ENCODE measurements at regions not wholly inside any gene's neighbourhood (a gene's known extent, or its start where the extent isn't known, plus 50 kb on each side); places are given as distances from the start of the nearest gene placed in this dataset.

- DNase-seq (ENCODE audit: low read depth): no peak
Measured at GRCh38 chr10:123604506-123604905, 61.6 kb upstream of the GPR26 start.

DNA sequence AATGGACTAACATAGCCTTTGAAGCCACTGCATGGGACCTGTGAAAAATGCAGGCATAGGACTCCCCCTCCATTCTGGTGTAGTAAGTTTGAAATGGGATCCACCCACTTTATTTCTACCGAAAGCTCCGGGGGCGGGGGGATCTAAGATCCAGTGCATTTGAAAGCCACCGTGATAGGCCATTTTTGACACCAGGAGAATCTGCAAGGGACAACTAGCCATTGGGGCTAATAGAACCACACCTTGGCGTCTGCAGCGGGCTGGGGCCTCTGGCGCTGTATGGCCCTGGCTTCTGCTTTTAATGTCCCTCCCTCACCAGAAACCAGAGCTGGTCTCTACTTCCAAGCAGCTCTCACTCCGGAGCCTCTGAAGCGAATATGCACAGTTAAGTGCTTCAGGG is 60.1 kb upstream of the GPR26 start:
- no peak for DNase-seq (ENCODE audit: low read depth)

DNA sequence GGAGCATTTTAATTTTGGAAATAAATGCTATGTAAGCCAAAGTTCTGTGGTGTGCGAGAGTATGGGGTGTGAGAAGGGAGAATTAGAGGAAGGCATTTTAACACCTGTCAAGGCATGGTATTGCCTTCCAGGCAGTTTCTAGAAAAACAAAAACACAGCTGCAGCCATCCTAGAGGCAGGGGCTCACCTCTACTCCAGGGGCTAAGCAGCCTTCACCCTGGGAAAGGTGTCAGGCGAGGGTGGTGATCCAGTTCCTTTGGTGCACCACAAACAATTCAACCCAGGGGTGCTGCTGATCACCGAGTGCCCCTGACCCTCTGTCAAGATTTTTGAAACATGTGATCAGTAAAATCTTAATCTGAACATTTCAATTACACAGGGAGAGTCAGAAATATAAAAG is 59.2 kb upstream of the GPR26 start:
- DNase-seq (ENCODE audit: low read depth): no peak

GRCh38 chr10:123607386-123607785 is 58.8 kb upstream of the GPR26 start:
- no peak for DNase-seq (ENCODE audit: low read depth)

- DNase-seq (ENCODE audit: low read depth): no peak
Measured at GRCh38 chr10:123608047-123608446, 58.1 kb upstream of the GPR26 start.

DNA sequence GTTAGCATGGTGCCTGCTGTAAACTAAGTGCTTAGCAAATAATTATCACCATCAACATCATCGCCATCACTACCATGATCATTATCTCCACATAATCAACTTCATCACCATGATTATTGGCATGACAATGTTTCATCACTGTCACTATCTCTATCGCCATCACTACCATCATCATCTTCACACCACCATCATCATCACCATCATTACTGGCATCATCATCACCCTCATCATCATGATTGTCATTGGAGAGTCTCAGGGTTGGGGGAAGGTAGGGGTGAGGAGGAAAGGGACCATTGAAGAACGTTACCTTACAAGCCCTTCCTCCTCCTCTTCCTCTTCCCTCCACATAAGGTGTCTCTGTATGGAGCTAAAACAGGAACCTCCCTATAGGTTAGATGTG is 54.9 kb upstream of the GPR26 start:
- DNase-seq (ENCODE audit: low read depth): no peak

DNA sequence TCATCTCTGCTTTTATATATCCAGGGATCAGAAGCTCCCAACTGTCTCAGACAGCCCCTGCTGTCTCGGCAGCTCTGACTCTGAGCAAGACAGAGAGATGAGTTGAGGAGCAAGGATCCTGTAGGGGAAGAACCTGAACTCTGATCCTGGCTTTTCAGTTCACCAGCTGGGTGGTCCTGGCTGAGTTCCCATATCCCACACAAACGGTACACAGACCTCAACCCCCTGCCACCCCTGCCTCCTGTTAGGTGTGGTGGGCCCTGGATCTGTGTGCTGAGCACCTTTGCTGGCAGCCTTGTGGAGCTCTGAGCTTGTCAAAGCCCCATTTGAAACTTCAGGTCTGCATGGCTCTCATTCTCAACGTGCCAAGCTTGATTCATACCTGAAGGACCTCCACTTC is 54.3 kb upstream of the GPR26 start:
- no peak for DNase-seq (ENCODE audit: low read depth)

DNA sequence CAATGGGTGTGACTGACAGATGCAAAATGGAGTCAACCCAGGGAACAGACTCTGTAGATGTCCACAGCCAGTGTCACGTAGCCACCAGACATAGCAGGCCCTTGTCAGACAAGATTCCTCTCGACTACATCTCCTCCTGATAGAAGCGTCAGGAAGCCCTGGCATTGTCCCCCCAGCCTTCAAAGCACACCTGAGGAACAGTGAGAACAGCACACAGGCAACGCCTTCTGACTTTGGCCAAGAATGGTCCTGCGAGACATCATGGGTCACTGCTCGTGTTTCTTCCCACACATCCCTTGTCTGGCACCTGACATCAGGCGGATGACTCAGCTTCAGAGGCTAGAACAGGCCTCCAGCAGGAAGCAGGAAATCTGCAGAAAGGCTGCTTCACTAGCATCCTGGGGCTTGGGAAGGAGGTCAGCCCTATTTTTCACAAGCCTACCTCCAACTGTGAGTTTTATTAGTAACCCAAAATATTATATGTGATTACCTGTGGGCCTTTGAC is 52.8 kb upstream of the GPR26 start:
- DNase-seq (ENCODE audit: low read depth): no peak

DNA sequence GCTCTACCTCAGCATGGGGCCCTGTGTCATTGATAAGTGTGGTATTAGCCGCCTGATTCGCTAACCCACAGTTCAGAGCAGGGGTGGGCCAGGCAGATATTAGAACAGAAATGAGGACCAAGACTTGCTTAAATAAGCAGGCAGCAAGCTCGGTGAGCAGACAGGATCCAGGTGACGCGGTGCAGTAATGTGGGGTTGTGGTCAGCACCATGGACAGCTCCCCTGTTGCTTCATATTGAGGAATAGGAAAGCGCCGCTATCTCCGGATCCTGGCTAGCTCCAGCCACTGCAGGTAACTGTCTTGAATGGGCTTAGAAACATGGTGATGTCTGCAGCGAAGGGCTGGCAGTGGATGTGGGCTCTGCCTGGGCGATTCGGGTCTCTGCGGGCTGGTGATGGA is 51.3 kb upstream of the GPR26 start:
- peak; percentile 48 for DNase-seq (ENCODE audit: low read depth)

All from ELR (cell line).